H1 (cell line): ENCODE measurements at regions not wholly inside any gene's neighbourhood (a gene's known extent, or its start where the extent isn't known, plus 50 kb on each side); places are given as distances from the start of the nearest gene placed in this dataset.

Experiments used
- CREB1 ChIP-seq: IDR thresholded peaks from 2 replicates; pipeline ENCODE4 v1.6.1; 2012; ENCODE audit warnings: inconsistent platforms
- KDM4A ChIP-seq: IDR thresholded peaks from one replicate; pipeline ENCODE4 v1.7.1; 2012; ENCODE audit warnings: low read depth, mild to moderate bottlenecking, moderate library complexity, low read length, inconsistent platforms; ENCODE audit not compliant: severe bottlenecking
- RFX5 ChIP-seq: IDR thresholded peaks from 2 replicates; pipeline ENCODE4 v1.6.1; 2011; ENCODE audit warnings: low read depth, low read length, improper control_type of control experiment, borderline replicate concordance
- SP2 ChIP-seq: IDR thresholded peaks from 2 replicates; pipeline ENCODE4 v1.6.1; 2012; ENCODE audit warnings: mild to moderate bottlenecking, low read length, inconsistent platforms
- TCF12 ChIP-seq: IDR thresholded peaks from 2 replicates; pipeline ENCODE4 v1.6.1; 2011; ENCODE audit warnings: low read depth, mild to moderate bottlenecking, low read length

GRCh38 chr7:17489961-17490360 is 191.5 kb downstream of the AHR start (continued):
- TF ChIP-seq SP2 (no peak), RFX5 (no peak), KDM4A (no peak), TCF12 (no peak), CREB1 (no peak)
- TF ChIP-seq, all 59 proteins: peak for 0
